HG02943 (cell line): ENCODE measurements at regions not wholly inside any gene's neighbourhood (a gene's known extent, or its start where the extent isn't known, plus 50 kb on each side); places are given as distances from the start of the nearest gene placed in this dataset.
"Not testable (repeated sequence)": the region's sequence is repeated elsewhere in the genome, so short reads cannot be mapped to it uniquely, and the experiment has no call there.

Experiments used
- ATAC-seq: cut with Tn5 transposase; IDR thresholded peaks from one replicate; pipeline ENCODE4 v1.9.1; 2021; ENCODE audit warnings: mild to moderate bottlenecking, low read depth, moderate library complexity; ENCODE audit not compliant: unreplicated experiment

GRCh38 chr10:91000985-91001384, 80.1 kb upstream of the ANKRD1 start:
- no peak for ATAC-seq

- no peak for ATAC-seq
These were observed 81.8 kb upstream of the ANKRD1 start for GRCh38 chr10:91002656-91003055.

GRCh38 chr10:91003379-91003778, 82.5 kb upstream of the ANKRD1 start:
- ATAC-seq: not testable (repeated sequence)

GRCh38 chr10:91005276-91005675, 84.4 kb upstream of the ANKRD1 start:
- not testable (repeated sequence) for ATAC-seq

GRCh38 chr10:91006001-91006751, 85.3 kb upstream of the ANKRD1 start:
- ATAC-seq: peak; percentile 43

GRCh38 chr10:91006752-91007346, 86.0 kb upstream of the ANKRD1 start:
- peak; percentile 90 for ATAC-seq

- ATAC-seq: no peak
These were observed 86.8 kb upstream of the ANKRD1 start for GRCh38 chr10:91007655-91008054.

- no peak for ATAC-seq
These were observed 88.2 kb upstream of the ANKRD1 start for GRCh38 chr10:91009121-91009520.

GRCh38 chr10:91010952-91011351, 90.1 kb upstream of the ANKRD1 start:
- ATAC-seq: no peak

GRCh38 chr10:91012502-91012901, 91.6 kb upstream of the ANKRD1 start:
- ATAC-seq: no peak

- no peak for ATAC-seq
These were observed 93.1 kb upstream of the ANKRD1 start for GRCh38 chr10:91013985-91014384.

GRCh38 chr10:91017198-91017597, 96.3 kb upstream of the ANKRD1 start:
- no peak for ATAC-seq

- no peak for ATAC-seq
These were observed 101.0 kb upstream of the ANKRD1 start for GRCh38 chr10:91021901-91022300.

GRCh38 chr10:91022390-91022789, 101.5 kb upstream of the ANKRD1 start:
- no peak for ATAC-seq

GRCh38 chr10:91022924-91023699, 102.2 kb upstream of the ANKRD1 start:
- ATAC-seq: no peak

GRCh38 chr10:91023700-91024398, 103.0 kb upstream of the ANKRD1 start:
- ATAC-seq: no peak

- no peak for ATAC-seq
These were observed 103.7 kb upstream of the ANKRD1 start for GRCh38 chr10:91024541-91024940.

GRCh38 chr10:91032611-91033206, 111.8 kb upstream of the ANKRD1 start:
- no peak for ATAC-seq

- no peak for ATAC-seq
These were observed 112.5 kb upstream of the ANKRD1 start for GRCh38 chr10:91033324-91033950.

GRCh38 chr10:91034042-91034441, 113.2 kb upstream of the ANKRD1 start:
- no peak for ATAC-seq
